GM12872 (cell line): ENCODE measurements at regions not wholly inside any gene's neighbourhood (a gene's known extent, or its start where the extent isn't known, plus 50 kb on each side); places are given as distances from the start of the nearest gene placed in this dataset.

Experiments used
- TF ChIP-seq, protein P1 (sequence below): IDR thresholded peaks from 3 replicates; pipeline ENCODE4 v1.5.1; 2011; ENCODE audit warnings: low read depth, mild to moderate bottlenecking, low read length, moderate library complexity; ENCODE audit not compliant: insufficient read depth

DNA sequence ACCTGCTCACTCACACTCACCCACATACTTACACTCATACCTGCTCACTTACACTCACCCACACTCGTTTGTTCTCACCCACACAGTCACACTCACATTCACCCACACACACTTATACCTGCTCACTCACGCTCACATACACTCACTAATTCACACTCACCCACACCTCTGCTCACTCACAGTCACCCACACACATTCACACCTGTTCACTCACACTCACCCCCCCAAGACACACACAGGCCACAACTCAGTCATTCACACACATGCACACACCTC, 436.2 kb downstream of the BCL11B start:
- TF ChIP-seq, protein P1, sequence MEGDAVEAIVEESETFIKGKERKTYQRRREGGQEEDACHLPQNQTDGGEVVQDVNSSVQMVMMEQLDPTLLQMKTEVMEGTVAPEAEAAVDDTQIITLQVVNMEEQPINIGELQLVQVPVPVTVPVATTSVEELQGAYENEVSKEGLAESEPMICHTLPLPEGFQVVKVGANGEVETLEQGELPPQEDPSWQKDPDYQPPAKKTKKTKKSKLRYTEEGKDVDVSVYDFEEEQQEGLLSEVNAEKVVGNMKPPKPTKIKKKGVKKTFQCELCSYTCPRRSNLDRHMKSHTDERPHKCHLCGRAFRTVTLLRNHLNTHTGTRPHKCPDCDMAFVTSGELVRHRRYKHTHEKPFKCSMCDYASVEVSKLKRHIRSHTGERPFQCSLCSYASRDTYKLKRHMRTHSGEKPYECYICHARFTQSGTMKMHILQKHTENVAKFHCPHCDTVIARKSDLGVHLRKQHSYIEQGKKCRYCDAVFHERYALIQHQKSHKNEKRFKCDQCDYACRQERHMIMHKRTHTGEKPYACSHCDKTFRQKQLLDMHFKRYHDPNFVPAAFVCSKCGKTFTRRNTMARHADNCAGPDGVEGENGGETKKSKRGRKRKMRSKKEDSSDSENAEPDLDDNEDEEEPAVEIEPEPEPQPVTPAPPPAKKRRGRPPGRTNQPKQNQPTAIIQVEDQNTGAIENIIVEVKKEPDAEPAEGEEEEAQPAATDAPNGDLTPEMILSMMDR, result no peak

DNA sequence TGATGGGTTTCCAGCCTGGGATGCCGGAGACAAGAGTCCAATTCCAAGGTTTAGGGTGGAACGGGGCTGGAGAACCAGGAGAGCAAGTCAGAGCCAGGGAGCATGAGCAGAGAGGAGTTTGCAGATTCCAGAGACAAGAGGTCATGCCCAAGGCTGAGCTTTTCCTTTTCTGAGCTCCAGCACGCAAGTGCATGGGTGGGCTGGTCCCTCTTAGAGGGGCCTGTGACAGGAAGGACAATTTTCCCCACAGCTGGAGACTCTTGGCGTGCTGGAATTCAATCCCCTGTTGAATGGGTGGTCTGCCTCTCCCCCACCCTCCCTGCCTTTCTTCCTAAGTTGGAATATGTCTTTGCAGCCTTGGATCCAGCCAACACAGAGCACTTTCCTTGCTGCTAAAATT, 431.9 kb downstream of the BCL11B start:
- TF ChIP-seq, protein P1, result no peak

DNA sequence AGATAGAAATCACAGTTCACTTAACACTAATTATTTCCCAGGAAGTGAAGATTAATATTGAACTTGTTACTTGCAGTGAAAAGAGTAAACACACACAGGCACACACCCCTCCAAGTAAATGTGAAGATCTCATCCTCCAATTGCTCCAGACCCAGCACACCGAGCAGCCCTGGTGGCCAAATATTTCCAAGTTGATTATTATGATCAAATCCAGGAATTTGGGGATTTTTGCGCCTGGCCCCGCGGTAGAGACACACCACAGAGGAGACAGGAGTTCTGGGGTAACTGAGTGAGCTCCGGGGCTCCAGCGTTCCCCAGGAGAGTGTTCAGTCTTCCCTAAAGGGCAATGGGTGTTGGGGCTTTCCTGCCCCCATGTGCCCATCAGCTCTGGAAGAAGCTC, 431.5 kb downstream of the BCL11B start:
- TF ChIP-seq, protein P1, result no peak

DNA sequence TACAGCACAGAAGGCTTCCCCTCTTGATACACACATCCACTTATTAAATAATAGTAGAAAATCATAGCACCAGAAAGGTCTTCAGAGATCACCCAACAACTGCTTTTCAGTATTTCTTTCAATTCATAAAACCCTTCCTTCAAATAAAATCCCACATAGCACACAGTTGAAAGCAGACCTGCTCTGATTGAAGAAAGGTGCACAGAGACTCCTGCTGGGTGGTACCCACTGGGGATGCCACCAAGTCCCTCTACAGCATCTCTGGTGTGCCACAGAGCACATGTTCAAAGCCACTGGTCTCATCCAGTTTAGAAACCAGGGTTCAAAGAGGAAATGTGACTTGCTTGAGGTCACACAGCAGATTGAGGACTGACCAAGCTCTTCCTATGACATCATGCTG, 427.5 kb downstream of the BCL11B start:
- TF ChIP-seq, protein P1, result no peak

DNA sequence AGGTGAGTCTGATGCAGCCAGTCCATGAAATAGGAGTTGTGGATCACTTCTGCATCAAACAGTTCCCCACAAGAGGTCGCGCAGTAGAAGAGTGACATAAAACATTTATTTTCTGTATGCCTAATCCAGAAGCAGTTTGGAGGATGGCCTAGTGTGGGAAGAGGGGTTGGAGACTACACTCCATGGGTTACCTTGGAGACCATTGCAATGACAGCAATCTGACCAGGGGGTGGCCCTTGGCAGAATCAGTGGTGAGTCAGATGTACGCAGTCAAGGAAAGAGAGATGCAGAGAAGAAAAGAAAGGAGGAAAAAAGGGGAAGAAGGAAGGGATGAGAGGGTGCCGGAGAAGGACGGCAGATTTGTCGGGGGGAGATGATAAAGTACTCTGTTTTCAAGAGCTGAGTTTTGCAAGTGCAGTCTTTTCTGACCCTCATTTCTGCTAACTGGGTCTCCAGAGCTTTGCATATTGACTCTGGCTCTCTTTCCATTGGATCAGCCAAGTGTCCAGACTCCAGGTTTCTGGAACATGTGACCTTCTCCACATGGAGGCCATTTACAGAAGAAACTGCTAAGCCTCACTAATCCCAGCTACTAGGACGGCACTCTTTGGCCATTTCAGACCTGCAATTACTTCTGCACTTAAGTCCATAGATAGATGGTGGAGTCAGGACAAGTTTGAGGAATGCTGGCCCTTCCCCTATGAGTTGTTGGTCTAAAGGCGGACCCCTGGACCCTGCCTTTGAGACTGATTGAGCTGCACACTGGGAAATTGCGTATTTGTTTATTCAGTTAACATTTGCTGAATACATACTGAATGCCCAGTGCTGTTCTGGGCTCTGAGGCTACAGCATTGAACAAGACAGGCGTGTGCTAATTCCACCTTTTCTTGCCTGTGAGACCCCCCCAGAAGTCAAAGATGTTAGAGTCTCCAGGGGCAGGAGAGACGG, 424.2 kb downstream of the BCL11B start:
- TF ChIP-seq, protein P1, result no peak

DNA sequence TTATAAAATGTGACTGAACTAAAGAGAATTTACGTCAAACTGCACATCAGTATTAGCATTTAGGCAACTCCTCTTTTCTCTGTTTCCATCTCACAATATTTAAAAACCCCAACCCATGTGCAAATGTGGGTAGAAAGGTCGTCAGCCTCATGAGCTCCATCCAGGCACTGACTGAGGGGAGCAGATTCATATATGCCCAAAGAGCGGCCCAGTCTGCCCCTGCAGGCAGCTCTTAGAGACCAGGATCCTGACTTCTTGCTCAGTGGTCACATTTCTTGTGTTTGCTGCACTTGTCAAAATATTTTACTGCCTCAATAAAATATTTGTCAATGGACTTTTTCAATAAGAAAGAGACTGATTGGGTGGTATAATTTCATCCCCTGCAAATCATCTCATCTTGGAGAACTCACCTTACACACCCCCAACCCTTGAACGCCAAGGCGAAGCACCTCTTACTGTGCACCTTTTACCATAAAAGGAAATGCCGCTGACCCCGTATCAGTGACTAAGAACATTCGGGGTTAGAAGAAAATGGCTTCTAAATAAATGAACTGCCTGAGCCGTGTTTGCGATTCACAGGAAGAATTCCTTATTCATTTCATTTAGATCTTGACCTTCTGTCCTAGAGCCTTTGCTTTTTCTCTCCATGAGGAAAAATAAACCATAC, 418.8 kb downstream of the BCL11B start:
- TF ChIP-seq, protein P1, result no peak

DNA sequence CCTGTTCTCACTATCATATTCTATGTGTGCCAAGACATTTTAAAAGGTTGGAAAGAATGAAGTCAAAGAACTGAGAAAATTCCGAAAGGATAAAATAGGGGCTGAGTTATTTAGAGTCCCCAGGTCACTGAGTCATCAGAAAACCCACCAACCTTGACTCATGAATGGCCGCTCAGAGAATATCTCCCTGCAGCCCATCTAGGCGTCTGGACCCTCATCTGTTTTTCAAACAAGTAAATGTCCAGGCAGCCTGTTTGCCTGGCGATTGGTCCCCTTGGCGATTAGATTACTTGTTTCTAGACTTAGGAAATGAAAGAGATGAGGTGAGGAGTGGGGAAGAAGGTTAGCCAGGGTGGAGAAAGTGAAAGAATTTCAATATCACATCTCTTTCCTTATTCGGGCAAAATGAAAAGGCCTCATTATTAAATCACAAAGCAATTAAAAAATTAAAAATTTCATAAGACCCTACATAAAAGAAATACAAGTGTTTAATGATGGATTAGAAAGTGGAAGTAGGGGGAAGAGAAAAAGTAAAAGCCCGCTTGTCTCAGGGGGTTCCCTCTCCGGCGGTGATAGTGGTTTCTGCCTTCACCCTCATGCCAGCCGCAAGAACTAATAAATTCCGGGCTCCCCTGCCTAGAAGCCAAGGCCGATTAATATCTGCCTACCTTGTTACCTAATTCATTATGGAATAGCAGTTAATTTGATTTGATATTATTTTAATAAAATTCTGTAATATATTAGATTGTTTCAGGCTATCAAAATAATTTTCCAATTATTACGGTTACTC, 415.9 kb downstream of the BCL11B start:
- TF ChIP-seq, protein P1, result no peak
